Mesenchymal stem cell (in vitro differentiated cells and primary cell): ENCODE measurements at regions not wholly inside any gene's neighbourhood (a gene's known extent, or its start where the extent isn't known, plus 50 kb on each side); places are given as distances from the start of the nearest gene placed in this dataset.
"Not testable (repeated sequence)": the region's sequence is repeated elsewhere in the genome, so short reads cannot be mapped to it uniquely, and the experiment has no call there.

Experiments used
- DNase-seq: peaks from one replicate; pipeline ENCODE4 v3.0.0-alpha.2; 2013
- H2AFZ ChIP-seq: one replicate; pipeline ENCODE4 v1.6.1; 2013; ENCODE audit warnings: low read depth, mild to moderate bottlenecking, control low read depth, inconsistent platforms, low read length, moderate library complexity
- H2AK5ac ChIP-seq: 2 replicates; pipeline ENCODE4 v1.6.1; 2013; ENCODE audit warnings: low read length, moderate library complexity, mild to moderate bottlenecking, inconsistent platforms; ENCODE audit not compliant: severe bottlenecking
- H2BK120ac ChIP-seq: one replicate; pipeline ENCODE4 v1.6.1; 2013; ENCODE audit warnings: low read depth, mild to moderate bottlenecking, inconsistent platforms, low read length, moderate library complexity
- H2BK12ac ChIP-seq, 2 experiments: one replicate each; pipeline ENCODE4 v1.6.1; 2013; ENCODE audit warnings: inconsistent platforms in 2 of 2, low read length in 2 of 2, mild to moderate bottlenecking in 2 of 2, moderate library complexity in 2 of 2, control low read depth in 1 of 2
- H2BK15ac ChIP-seq: one replicate; pipeline ENCODE4 v1.6.1; 2013; ENCODE audit warnings: mild to moderate bottlenecking, low read depth, inconsistent platforms; ENCODE audit not compliant: poor library complexity, severe bottlenecking
- H2BK5ac ChIP-seq: 2 replicates; pipeline ENCODE4 v1.6.1; 2013; ENCODE audit warnings: low read depth, mild to moderate bottlenecking, low read length, control low read depth, inconsistent platforms; ENCODE audit not compliant: poor library complexity, severe bottlenecking
- H3K14ac ChIP-seq, 2 experiments: one replicate each; pipeline ENCODE4 v1.6.1; 2013; ENCODE audit warnings: inconsistent platforms in 2 of 2, low read length in 2 of 2, control low read depth in 1 of 2, mild to moderate bottlenecking in 1 of 2, moderate library complexity in 1 of 2
- H3K18ac ChIP-seq, 2 experiments: one replicate each; pipeline ENCODE4 v1.6.1; 2013; ENCODE audit warnings: inconsistent platforms in 2 of 2, low read length in 2 of 2, control low read depth in 1 of 2, low read depth in 1 of 2, mild to moderate bottlenecking in 1 of 2
- H3K23ac ChIP-seq, 2 experiments: one replicate each; pipeline ENCODE4 v1.6.1; 2013; ENCODE audit warnings: inconsistent platforms in 2 of 2, low read length in 2 of 2, mild to moderate bottlenecking in 2 of 2, moderate library complexity in 2 of 2, control low read depth in 1 of 2
- H3K27ac ChIP-seq: 2 replicates; pipeline ENCODE4 v1.5.1; 2013; ENCODE audit warnings: mild to moderate bottlenecking, moderate library complexity, low read length, control low read depth, inconsistent platforms; ENCODE audit not compliant: poor library complexity, severe bottlenecking
- H3K27me3 ChIP-seq, 2 experiments: 2 replicates each; pipeline versions ENCODE4 v1.6.1 to v1.7.0; 2013; ENCODE audit warnings: low read length in 2 of 2, mild to moderate bottlenecking in 2 of 2, moderate library complexity in 2 of 2, control low read depth in 1 of 2, inconsistent platforms in 1 of 2; ENCODE audit not compliant: control insufficient read depth in 1 of 2, insufficient read depth in 1 of 2
- H3K36me3 ChIP-seq, 2 experiments: 2 replicates each; pipeline versions ENCODE4 v1.6.1 to v1.7.0; 2013; ENCODE audit warnings: low read length in 2 of 2, control low read depth in 1 of 2, inconsistent platforms in 1 of 2, low read depth in 1 of 2, mild to moderate bottlenecking in 1 of 2; ENCODE audit not compliant: insufficient read depth in 2 of 2, control insufficient read depth in 1 of 2
- H3K4ac ChIP-seq, 2 experiments: one replicate each; pipeline ENCODE4 v1.6.1; 2013; ENCODE audit warnings: inconsistent platforms in 2 of 2, low read length in 2 of 2, mild to moderate bottlenecking in 2 of 2, moderate library complexity in 2 of 2, control low read depth in 1 of 2, low read depth in 1 of 2
- H3K4me1 ChIP-seq: 2 replicates; pipeline ENCODE4 v1.6.1; 2013; ENCODE audit warnings: low read depth, low read length, control low read depth; ENCODE audit not compliant: control insufficient read depth, insufficient read depth
- H3K4me2 ChIP-seq: 2 replicates; pipeline ENCODE4 v1.6.1; 2013; ENCODE audit warnings: low read length, mild to moderate bottlenecking, inconsistent platforms; ENCODE audit not compliant: poor library complexity, severe bottlenecking
- H3K4me3 ChIP-seq, 2 experiments: 2 replicates each; pipeline versions ENCODE4 v1.5.1 to v1.7.0; 2013; ENCODE audit warnings: low read length in 2 of 2, mild to moderate bottlenecking in 2 of 2, control low read depth in 1 of 2, low read depth in 1 of 2; ENCODE audit not compliant: insufficient read depth in 1 of 2
- H3K79me1 ChIP-seq: replicated peaks from 2 replicates; pipeline ENCODE4 v1.6.1; 2013; ENCODE audit warnings: mild to moderate bottlenecking, control low read depth, low read length, inconsistent platforms; ENCODE audit not compliant: poor library complexity, severe bottlenecking
- H3K9ac ChIP-seq: 2 replicates; pipeline ENCODE4 v1.7.0; 2013; ENCODE audit warnings: mild to moderate bottlenecking, low read length, moderate library complexity
- H3K9me3 ChIP-seq: 2 replicates; pipeline ENCODE4 v1.7.0; 2013; ENCODE audit warnings: mild to moderate bottlenecking, low read length; ENCODE audit not compliant: control insufficient read depth
- H4K8ac ChIP-seq: one replicate; pipeline ENCODE4 v1.6.1; 2013; ENCODE audit warnings: inconsistent platforms, mild to moderate bottlenecking, low read length, moderate library complexity
- H4K91ac ChIP-seq: one replicate; pipeline ENCODE4 v1.6.1; 2013; ENCODE audit warnings: mild to moderate bottlenecking, low read length, inconsistent platforms
- WGBS: methylation state at CpG from one replicate; pipeline ENCODE4 v1.1.7; 2013; ENCODE audit warnings: mixed read lengths; 5-methylcytosine and 5-hydroxymethylcytosine counted together

GRCh38 chr21:36265431-36265830 is 54.6 kb upstream of the MORC3 start:
- DNase-seq, result no peak
- Histone ChIP-seq H3K27me3 (no peaks in the 10 kb centered on the region), H2AK5ac (no peak overlapping the region), H3K4ac (no peak overlapping the region), H3K14ac (no peak overlapping the region), H2AFZ (no peak overlapping the region), H4K8ac (no peak overlapping the region), H2BK120ac (no peak overlapping the region), H3K23ac (no peak overlapping the region), H3K18ac (no peak overlapping the region), H3K4me2 (no peak overlapping the region), H4K91ac (no peak overlapping the region), H3K9me3 (no peaks in the 10 kb centered on the region), H3K36me3 (peaks cover 24 to 63% of the 10 kb centered on the region in 2 experiments), H3K27ac (no peak overlapping the region), H3K79me1 (no peaks in the 10 kb centered on the region), H3K4me3 (no peak overlapping the region), H3K9ac (no peak overlapping the region), H2BK15ac (no peak overlapping the region), H3K4me1 (peaks cover 3% of the 10 kb centered on the region), H2BK5ac (no peak overlapping the region), H2BK12ac (no peak overlapping the region)
- WGBS, result 96% methylated on average over 9 of the region's 9 CpGs

- H4K8ac ChIP-seq, H3K4me1 ChIP-seq, H3K79me1 ChIP-seq, H2AFZ ChIP-seq, H3K18ac ChIP-seq, H4K91ac ChIP-seq, H3K9me3 ChIP-seq, H3K23ac ChIP-seq, H3K9ac ChIP-seq, H2BK15ac ChIP-seq, H2BK12ac ChIP-seq, H3K4me3 ChIP-seq, H2BK5ac ChIP-seq, H3K27me3 ChIP-seq, H2AK5ac ChIP-seq, H2BK120ac ChIP-seq, H3K27ac ChIP-seq, H3K4me2 ChIP-seq, H3K14ac ChIP-seq, H3K4ac ChIP-seq, DNase-seq: not testable (repeated sequence)
- peaks cover 14 to 63% of the 10 kb centered on the region in 2 experiments for H3K36me3 ChIP-seq
- 75% methylated on average over 5 of the region's 6 CpGs for WGBS
Measured at GRCh38 chr21:36267828-36268227, 52.2 kb upstream of the MORC3 start.

GRCh38 chr21:36268264-36268663 is 51.7 kb upstream of the MORC3 start:
- H2BK12ac ChIP-seq, H3K9me3 ChIP-seq, H3K23ac ChIP-seq, H2AFZ ChIP-seq, H2AK5ac ChIP-seq, H3K18ac ChIP-seq, H3K4me2 ChIP-seq, H4K8ac ChIP-seq, H3K4me1 ChIP-seq, H3K14ac ChIP-seq, H3K9ac ChIP-seq, H3K4me3 ChIP-seq, H2BK5ac ChIP-seq, H3K27me3 ChIP-seq, H2BK120ac ChIP-seq, H3K79me1 ChIP-seq, H2BK15ac ChIP-seq, H3K27ac ChIP-seq, H3K4ac ChIP-seq, DNase-seq, H4K91ac ChIP-seq: not testable (repeated sequence)
- 89% methylated on average over 3 of the region's 4 CpGs for WGBS
- H3K36me3 ChIP-seq, result peaks cover 14 to 61% of the 10 kb centered on the region in 2 experiments
